ENCODE measurements at regions not wholly inside any gene's neighbourhood (a gene's known extent, or its start where the extent isn't known, plus 50 kb on each side); places are given as distances from the start of the nearest gene placed in this dataset.
"Not testable (repeated sequence)": the region's sequence is repeated elsewhere in the genome, so short reads cannot be mapped to it uniquely, and the experiment has no call there.

DNA sequence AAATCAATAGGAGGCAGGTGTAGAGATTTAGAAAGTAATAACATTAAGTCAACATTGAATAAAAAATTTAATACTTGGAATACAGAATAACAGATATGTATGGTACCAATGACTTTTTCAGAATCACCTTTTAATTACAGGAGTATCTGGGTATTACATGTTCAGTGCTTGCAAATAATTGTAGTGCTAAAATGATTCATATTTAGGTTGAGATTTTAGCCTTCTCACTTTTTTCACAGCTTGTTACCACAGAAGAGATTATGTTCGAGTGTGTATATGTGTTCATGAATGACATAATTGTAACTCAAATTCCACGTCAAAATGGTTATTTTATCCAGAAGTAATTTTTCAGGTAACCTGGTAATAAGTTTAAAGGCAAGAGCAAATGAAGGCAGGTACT lies 187.9 kb upstream of the TBL1XR1 start:
- Histone ChIP-seq H3K36me3 (ENCODE audit: control insufficient read depth, insufficient read depth, low read length) (no peaks in the 10 kb centered on the region), H3K9me3 (peaks cover 4% of the 10 kb centered on the region; the same call in 1 of the 2 replicates), H3K4me3 (ENCODE audit: low read depth, low read length) (no peak overlapping the region), H3K4me1 (no peaks in the 10 kb centered on the region), H3K27me3 (replicated peaks; ENCODE audit: control insufficient read depth, insufficient read depth, low read length) (no peaks in the 10 kb centered on the region)
- intact Hi-C loops (cut with micrococcal nuclease; ENCODE audit: unreplicated experiment) = no loop called here
- no peaks in the 10 kb centered on the region for H3K4me1 Mint-ChIP-seq (ENCODE audit: low read depth, unreplicated experiment)
- H3K9me3 Mint-ChIP-seq (ENCODE audit: unreplicated experiment) = no peaks in the 10 kb centered on the region
- DNase-seq = no peak
- POLR2A ChIA-PET = no interaction called here
- no TSS peak for BruUV-seq (replicated peaks)
- no peak overlapping the region for H3K4me3 Mint-ChIP-seq (ENCODE audit: unreplicated experiment)
- CTCF ChIA-PET = no interaction called here
- H3K27me3 Mint-ChIP-seq (ENCODE audit: insufficient read depth, unreplicated experiment) = no peaks in the 10 kb centered on the region
- no peaks in the 10 kb centered on the region for H3K36me3 Mint-ChIP-seq (ENCODE audit: insufficient read depth, unreplicated experiment)
- H3K27ac Mint-ChIP-seq (ENCODE audit: unreplicated experiment) = no peak overlapping the region
- no peak for TF ChIP-seq CTCF (IDR thresholded peaks at IDR 0.05; ENCODE audit: insufficient read depth in 1 of 2, low read depth in 1 of 2, low read length in 1 of 2, severe bottlenecking in 1 of 2, unreplicated experiment in 1 of 2)

- DNase-seq = no peak
- intact Hi-C loops (cut with micrococcal nuclease; ENCODE audit: unreplicated experiment) = no loop called here
- no peak overlapping the region for H3K4me3 Mint-ChIP-seq (ENCODE audit: unreplicated experiment)
- Histone ChIP-seq H3K36me3 (ENCODE audit: control insufficient read depth, insufficient read depth, low read length) (no peaks in the 10 kb centered on the region), H3K4me3 (ENCODE audit: low read depth, low read length) (no peak overlapping the region), H3K27me3 (replicated peaks; ENCODE audit: control insufficient read depth, insufficient read depth, low read length) (no peaks in the 10 kb centered on the region), H3K4me1 (no peaks in the 10 kb centered on the region), H3K9me3 (peaks cover 3% of the 10 kb centered on the region; the same call in 1 of the 2 replicates)
- no peaks in the 10 kb centered on the region for H3K27me3 Mint-ChIP-seq (ENCODE audit: insufficient read depth, unreplicated experiment)
- H3K4me1 Mint-ChIP-seq (ENCODE audit: low read depth, unreplicated experiment) = no peaks in the 10 kb centered on the region
- POLR2A ChIA-PET = no interaction called here
- H3K36me3 Mint-ChIP-seq (ENCODE audit: insufficient read depth, unreplicated experiment) = no peaks in the 10 kb centered on the region
- no peak for TF ChIP-seq CTCF (IDR thresholded peaks at IDR 0.05; ENCODE audit: insufficient read depth in 1 of 2, low read depth in 1 of 2, low read length in 1 of 2, severe bottlenecking in 1 of 2, unreplicated experiment in 1 of 2)
- no peaks in the 10 kb centered on the region for H3K9me3 Mint-ChIP-seq (ENCODE audit: unreplicated experiment)
- CTCF ChIA-PET = no interaction called here
- no peak overlapping the region for H3K27ac Mint-ChIP-seq (ENCODE audit: unreplicated experiment)
- BruUV-seq (replicated peaks) = no TSS peak
Measured at GRCh38 chr3:177385831-177386301, 188.6 kb upstream of the TBL1XR1 start.

GRCh38 chr3:177388209-177388608 lies 190.9 kb upstream of the TBL1XR1 start:
- intact Hi-C loops (cut with micrococcal nuclease; ENCODE audit: unreplicated experiment) = no loop called here
- DNase-seq = no peak
- ChIA-PET POLR2A (no interaction called here), CTCF (no interaction called here)
- Mint-ChIP-seq H3K27ac (ENCODE audit: unreplicated experiment) (no peak overlapping the region), H3K4me3 (ENCODE audit: unreplicated experiment) (no peak overlapping the region), H3K36me3 (ENCODE audit: insufficient read depth, unreplicated experiment) (no peaks in the 10 kb centered on the region), H3K9me3 (ENCODE audit: unreplicated experiment) (no peaks in the 10 kb centered on the region), H3K4me1 (ENCODE audit: low read depth, unreplicated experiment) (no peaks in the 10 kb centered on the region), H3K27me3 (ENCODE audit: insufficient read depth, unreplicated experiment) (no peaks in the 10 kb centered on the region)
- no peaks in the 10 kb centered on the region for H3K4me1 ChIP-seq
- BruUV-seq (replicated peaks) = no TSS peak
- H3K36me3 ChIP-seq (ENCODE audit: control insufficient read depth, insufficient read depth, low read length) = no peaks in the 10 kb centered on the region
- H3K27me3 ChIP-seq (replicated peaks; ENCODE audit: control insufficient read depth, insufficient read depth, low read length) = no peaks in the 10 kb centered on the region
- no peak for TF ChIP-seq CTCF (IDR thresholded peaks at IDR 0.05; ENCODE audit: insufficient read depth in 1 of 2, low read depth in 1 of 2, low read length in 1 of 2, severe bottlenecking in 1 of 2, unreplicated experiment in 1 of 2)
- no peak overlapping the region for H3K4me3 ChIP-seq (ENCODE audit: low read depth, low read length)
- no peaks in the 10 kb centered on the region for H3K9me3 ChIP-seq

GRCh38 chr3:177394231-177395024 lies 197.1 kb upstream of the TBL1XR1 start:
- H3K4me1 Mint-ChIP-seq (ENCODE audit: low read depth, unreplicated experiment); H3K4me1 ChIP-seq; H3K9me3 Mint-ChIP-seq (ENCODE audit: unreplicated experiment); H3K36me3 ChIP-seq (ENCODE audit: control insufficient read depth, insufficient read depth, low read length); CTCF ChIA-PET; H3K27ac Mint-ChIP-seq (ENCODE audit: unreplicated experiment); BruUV-seq (replicated peaks); H3K27me3 Mint-ChIP-seq (ENCODE audit: insufficient read depth, unreplicated experiment); H3K27me3 ChIP-seq (replicated peaks; ENCODE audit: control insufficient read depth, insufficient read depth, low read length); H3K36me3 Mint-ChIP-seq (ENCODE audit: insufficient read depth, unreplicated experiment); POLR2A ChIA-PET; intact Hi-C loops (cut with micrococcal nuclease; ENCODE audit: unreplicated experiment); H3K9me3 ChIP-seq: not testable (repeated sequence)
- peak overlapping the region; percentile 29 for H3K4me3 ChIP-seq (ENCODE audit: low read depth, low read length)
- peak overlapping the region; percentile 68 for H3K4me3 Mint-ChIP-seq (ENCODE audit: unreplicated experiment)
- DNase-seq = peak in 1 of 2 experiments; percentile 32

Measured in Caco-2 (cell line).